HG03045 (cell line): ENCODE measurements at regions not wholly inside any gene's neighbourhood (a gene's known extent, or its start where the extent isn't known, plus 50 kb on each side); places are given as distances from the start of the nearest gene placed in this dataset.
A peak's percentile ranks its signal among the peaks of the same experiment; 100 is the strongest.

Source experiments
- ATAC-seq: cut with Tn5 transposase; IDR thresholded peaks from one replicate; pipeline ENCODE4 v1.9.1; 2021; ENCODE audit warnings: mild to moderate bottlenecking, moderate library complexity; ENCODE audit not compliant: unreplicated experiment

GRCh38 chr5:89380635-89381034 is 497.7 kb upstream of the MEF2C start:
- no peak for ATAC-seq

- ATAC-seq, result no peak
These were observed 494.9 kb upstream of the MEF2C start for GRCh38 chr5:89377767-89378455.

- ATAC-seq, result no peak
These were observed 492.0 kb upstream of the MEF2C start for GRCh38 chr5:89374818-89375521.

- ATAC-seq, result no peak
These were observed 491.3 kb upstream of the MEF2C start for GRCh38 chr5:89374144-89374784.

GRCh38 chr5:89372176-89372575 is 489.2 kb upstream of the MEF2C start:
- no peak for ATAC-seq

GRCh38 chr5:89371646-89372045 is 488.7 kb upstream of the MEF2C start:
- ATAC-seq, result no peak

- no peak for ATAC-seq
These were observed 476.1 kb upstream of the MEF2C start for GRCh38 chr5:89359046-89359445.

GRCh38 chr5:89353837-89354551 is 471.0 kb upstream of the MEF2C start:
- peak; percentile 62 for ATAC-seq

- no peak for ATAC-seq
These were observed 469.0 kb upstream of the MEF2C start for GRCh38 chr5:89351975-89352374.

GRCh38 chr5:89351222-89351621 is 468.2 kb upstream of the MEF2C start:
- no peak for ATAC-seq

- no peak for ATAC-seq
These were observed 467.7 kb upstream of the MEF2C start for GRCh38 chr5:89350684-89351083.

GRCh38 chr5:89349246-89349980 is 466.4 kb upstream of the MEF2C start:
- ATAC-seq, result no peak

GRCh38 chr5:89346573-89346972 is 463.6 kb upstream of the MEF2C start:
- ATAC-seq, result no peak

- peak; percentile 87 for ATAC-seq
These were observed 460.7 kb upstream of the MEF2C start for GRCh38 chr5:89343666-89344065.

- peak; percentile 37 for ATAC-seq
These were observed 459.3 kb upstream of the MEF2C start for GRCh38 chr5:89342106-89342876.

- no peak for ATAC-seq
These were observed 456.0 kb upstream of the MEF2C start for GRCh38 chr5:89338935-89339334.

- no peak for ATAC-seq
These were observed 453.1 kb upstream of the MEF2C start for GRCh38 chr5:89336111-89336510.

GRCh38 chr5:89330140-89330539 is 447.2 kb upstream of the MEF2C start:
- ATAC-seq, result no peak

- ATAC-seq, result no peak
These were observed 444.6 kb upstream of the MEF2C start for GRCh38 chr5:89327608-89328007.

- no peak for ATAC-seq
These were observed 442.0 kb upstream of the MEF2C start for GRCh38 chr5:89324990-89325389.
